Brain microvascular endothelial cell (primary cell): ENCODE measurements at regions not wholly inside any gene's neighbourhood (a gene's known extent, or its start where the extent isn't known, plus 50 kb on each side); places are given as distances from the start of the nearest gene placed in this dataset.

Experiments
- DNase-seq: peaks from one replicate; pipeline ENCODE4 v3.0.0-alpha.2; 2020
- H3K27ac ChIP-seq: fragments of 250-450 bp; sonication (Bioruptor Pico); 2 replicates; pipeline ENCODE4 v1.5.1; 2020; ENCODE audit warnings: mild to moderate bottlenecking, moderate library complexity
- H3K27me3 ChIP-seq: fragments of 250-450 bp; sonication (Bioruptor Pico); replicated peaks from 2 replicates; pipeline ENCODE4 v1.5.1; 2020; ENCODE audit warnings: mild to moderate bottlenecking
- H3K36me3 ChIP-seq: fragments of 250-450 bp; sonication (Bioruptor Pico); replicated peaks from 2 replicates; pipeline ENCODE4 v1.5.1; 2020; ENCODE audit warnings: mild to moderate bottlenecking
- H3K4me3 ChIP-seq: 2 replicates; pipeline ENCODE4 v1.5.1; 2011; ENCODE audit warnings: low read depth, mild to moderate bottlenecking, control low read depth, low read length, moderate library complexity
- CTCF ChIP-seq: IDR thresholded peaks from 2 replicates; pipeline ENCODE4 v1.5.1; 2011; ENCODE audit warnings: low read depth, mild to moderate bottlenecking, moderate library complexity, low read length, control low read depth, inconsistent platforms; ENCODE audit errors: missing control alignments
- in situ Hi-C: cut with HindIII; loops from 2 replicates; pipeline ENCODE4 v1.10.0; 2017; ENCODE audit warnings: low sequenced_read_pairs, low pct_ligation_motif_present

DNA sequence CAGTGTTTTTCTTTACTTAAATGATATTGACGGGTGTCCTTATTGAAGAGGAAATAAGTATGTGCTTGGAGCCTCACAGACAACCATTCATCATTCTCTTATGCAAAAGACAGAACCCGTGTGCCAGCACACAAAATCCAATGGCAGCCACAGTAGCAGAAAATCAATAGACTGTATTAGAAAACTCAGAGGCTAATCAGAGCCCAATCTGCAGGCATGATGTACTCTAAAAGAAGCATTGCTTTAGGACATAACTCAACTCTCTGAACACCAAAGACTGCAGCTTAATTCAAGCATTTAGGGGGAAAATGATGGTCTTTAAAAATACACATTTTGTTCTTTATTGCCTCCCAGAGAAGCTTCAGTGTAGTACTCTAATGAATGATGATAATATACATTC, 476.9 kb downstream of the PDHA2 start:
- no peak for TF ChIP-seq CTCF
- H3K36me3 ChIP-seq: no peaks in the 10 kb centered on the region
- no peak overlapping the region for H3K4me3 ChIP-seq
- no peak for DNase-seq
- in situ Hi-C loops: no loop called here
- H3K27ac ChIP-seq: no peak overlapping the region
- H3K27me3 ChIP-seq: no peaks in the 10 kb centered on the region

DNA sequence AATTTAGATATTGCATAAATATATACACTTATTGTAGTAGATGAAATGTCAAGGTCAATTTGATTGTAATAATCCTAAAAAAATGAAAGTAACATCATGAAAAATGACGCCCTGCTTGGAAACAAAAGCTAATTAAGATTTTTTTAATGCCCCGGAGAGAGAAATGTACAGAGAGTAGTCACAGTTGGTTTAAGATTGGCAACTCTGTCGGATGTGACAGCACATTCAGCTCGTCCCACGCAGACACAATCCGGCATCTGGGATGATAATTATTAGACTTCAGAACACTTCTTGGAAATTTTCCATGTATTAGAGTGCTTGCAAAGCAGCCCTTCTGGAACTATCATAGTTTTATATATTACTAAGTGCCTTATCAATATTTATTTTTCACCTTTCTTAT, 478.0 kb downstream of the PDHA2 start:
- H3K4me3 ChIP-seq: no peak overlapping the region
- no peaks in the 10 kb centered on the region for H3K27me3 ChIP-seq
- no peak for DNase-seq
- H3K27ac ChIP-seq: no peak overlapping the region
- in situ Hi-C loops: no loop called here
- no peak for TF ChIP-seq CTCF
- no peaks in the 10 kb centered on the region for H3K36me3 ChIP-seq

DNA sequence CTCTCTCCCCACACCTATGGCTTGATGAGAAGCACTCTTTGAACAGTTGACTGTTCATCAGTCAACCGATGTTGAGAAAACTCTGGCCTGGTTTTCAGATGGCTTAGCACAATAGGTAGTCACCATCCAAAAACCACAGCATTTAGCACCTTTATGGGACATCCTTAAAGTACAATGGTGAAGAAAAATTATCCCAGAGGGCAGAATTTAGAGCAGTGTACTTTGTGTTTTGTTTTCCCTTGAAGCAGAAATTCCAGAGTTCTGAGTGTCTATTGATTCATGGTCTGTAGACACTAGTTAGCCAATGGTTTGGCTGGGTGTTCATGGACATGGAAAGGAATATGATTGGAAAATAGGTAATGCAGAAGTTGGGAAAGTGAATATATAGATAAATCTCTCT, 487.0 kb downstream of the PDHA2 start:
- Histone ChIP-seq H3K27me3 (no peaks in the 10 kb centered on the region), H3K36me3 (no peaks in the 10 kb centered on the region), H3K27ac (no peak overlapping the region), H3K4me3 (no peak overlapping the region)
- TF ChIP-seq CTCF: no peak
- DNase-seq: no peak
- in situ Hi-C loops: no loop called here

- Histone ChIP-seq H3K36me3 (no peaks in the 10 kb centered on the region), H3K27me3 (no peaks in the 10 kb centered on the region), H3K27ac (no peak overlapping the region), H3K4me3 (no peak overlapping the region)
- no peak for DNase-seq
- TF ChIP-seq CTCF: no peak
- in situ Hi-C loops: no loop called here
These were observed 502.3 kb downstream of the PDHA2 start for GRCh38 chr4:96342196-96342595.

GRCh38 chr4:96342790-96343455, 503.0 kb downstream of the PDHA2 start:
- TF ChIP-seq CTCF: no peak
- DNase-seq: no peak
- in situ Hi-C loops: no loop called here
- Histone ChIP-seq H3K4me3 (no peak overlapping the region), H3K27ac (no peak overlapping the region), H3K36me3 (no peaks in the 10 kb centered on the region), H3K27me3 (no peaks in the 10 kb centered on the region)

- H3K4me3 ChIP-seq: no peak overlapping the region
- no peak for DNase-seq
- no peaks in the 10 kb centered on the region for H3K27me3 ChIP-seq
- no peak overlapping the region for H3K27ac ChIP-seq
- in situ Hi-C loops: no loop called here
- H3K36me3 ChIP-seq: no peaks in the 10 kb centered on the region
- no peak for TF ChIP-seq CTCF
These were observed 503.9 kb downstream of the PDHA2 start for GRCh38 chr4:96343836-96344235.
